Vagina (tissue), 2 donors: ENCODE measurements at regions not wholly inside any gene's neighbourhood (a gene's known extent, or its start where the extent isn't known, plus 50 kb on each side); places are given as distances from the start of the nearest gene placed in this dataset.

ENCODE experiments used
- DNase-seq, 2 donors: peaks; one replicate each; pipeline ENCODE4 v3.0.0-alpha.2; 2017; ENCODE audit errors: extremely low spot score in 2 of 2
- H3K27ac ChIP-seq: fragments of 200-600 bp; sonication (generic); one replicate; pipeline ENCODE4 v1.5.1; 2019
- H3K27me3 ChIP-seq: fragments of 200-600 bp; sonication (generic); one replicate; pipeline ENCODE4 v1.5.1; 2019
- H3K36me3 ChIP-seq, 2 donors: fragments of 200-600 bp; sonication (generic); one replicate each; pipeline ENCODE4 v1.5.1; 2017 to 2019
- H3K4me1 ChIP-seq: fragments of 200-600 bp; sonication (generic); one replicate; pipeline ENCODE4 v1.5.1; 2019
- H3K4me3 ChIP-seq, 2 donors: fragments of 200-600 bp; sonication (generic); 1 replicate in 1 of 2; 2 replicates in 1 of 2; pipeline ENCODE4 v1.5.1; 2016 to 2019
- H3K9me3 ChIP-seq: fragments of 200-600 bp; sonication (generic); one replicate; pipeline ENCODE4 v1.5.1; 2019
- CTCF ChIP-seq, 3 experiments: fragments of 450-650 bp in 2 of 3; fragments of 200-600 bp in 1 of 3; sonication (generic) in 1 of 3; IDR thresholded peaks; one replicate each; pipeline ENCODE4 v1.5.1; 2017 to 2019; ENCODE audit warnings: antibody characterized with exemption in 3 of 3, mild to moderate bottlenecking in 2 of 3, moderate library complexity in 2 of 3
- POLR2A ChIP-seq, 2 donors: fragments of 450-650 bp; IDR thresholded peaks; one replicate each; pipeline ENCODE4 v1.6.1; 2017; ENCODE audit warnings: antibody characterized with exemption in 2 of 2, mild to moderate bottlenecking in 2 of 2, moderate library complexity in 2 of 2
- POLR2AphosphoS5 ChIP-seq, 2 donors: sonication (generic); formaldehyde crosslinking; IDR thresholded peaks; one replicate each; pipeline ENCODE4 v1.9.0; 2017; ENCODE audit warnings: antibody characterized with exemption in 2 of 2, mild to moderate bottlenecking in 2 of 2, low read depth in 1 of 2; ENCODE audit not compliant: insufficient read depth in 1 of 2
- intact Hi-C: fragments of 100-400 bp; cut with DNase I; formaldehyde crosslinking; loops from one replicate; pipeline ENCODE4 v1.15.1; 2023

GRCh38 chr7:83850125-83850524 is 201.2 kb upstream of the SEMA3E start:
- H3K9me3 ChIP-seq: no peaks in the 10 kb centered on the region
- H3K27ac ChIP-seq: no peak overlapping the region
- H3K4me3 ChIP-seq: no peak overlapping the region
- no peak for DNase-seq
- intact Hi-C loops: no loop called here
- no peaks in the 10 kb centered on the region for H3K4me1 ChIP-seq
- no peaks in the 10 kb centered on the region for H3K36me3 ChIP-seq
- no peak for TF ChIP-seq POLR2A (IDR thresholded peaks at IDR 0.05)
- no peak for TF ChIP-seq CTCF (IDR thresholded peaks at IDR 0.05)
- no peak for TF ChIP-seq POLR2AphosphoS5 (IDR thresholded peaks at IDR 0.05; ENCODE audit: insufficient read depth in 1 of 2, low read depth in 1 of 2)
- no peaks in the 10 kb centered on the region for H3K27me3 ChIP-seq

DNA sequence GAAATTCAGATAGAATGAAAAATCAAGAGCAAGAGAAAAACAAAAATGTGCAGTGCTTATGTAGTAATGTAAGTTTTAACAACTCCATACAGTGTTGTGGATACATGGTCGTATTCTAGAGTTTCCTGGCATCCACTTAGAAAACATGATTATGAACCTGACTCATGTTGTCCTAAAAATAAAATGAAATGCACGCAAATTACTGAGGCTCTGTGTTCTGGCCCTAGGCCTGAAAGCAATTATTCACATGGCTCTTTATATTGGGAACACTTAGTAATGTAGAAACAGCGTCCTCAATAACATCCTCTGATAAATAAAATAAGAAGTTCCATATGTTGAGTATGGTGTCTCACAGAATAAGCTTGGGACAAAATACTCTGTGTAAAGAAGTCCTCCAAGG is 200.2 kb upstream of the SEMA3E start:
- no peaks in the 10 kb centered on the region for H3K4me1 ChIP-seq
- no peak overlapping the region for H3K4me3 ChIP-seq
- DNase-seq: no peak
- intact Hi-C loops: no loop called here
- TF ChIP-seq POLR2A (IDR thresholded peaks at IDR 0.05): no peak
- TF ChIP-seq POLR2AphosphoS5 (IDR thresholded peaks at IDR 0.05; ENCODE audit: insufficient read depth in 1 of 2, low read depth in 1 of 2): no peak
- no peak for TF ChIP-seq CTCF (IDR thresholded peaks at IDR 0.05)
- no peak overlapping the region for H3K27ac ChIP-seq
- H3K36me3 ChIP-seq: no peaks in the 10 kb centered on the region
- no peaks in the 10 kb centered on the region for H3K27me3 ChIP-seq
- H3K9me3 ChIP-seq: no peaks in the 10 kb centered on the region

GRCh38 chr7:83842894-83843293 is 194.0 kb upstream of the SEMA3E start:
- no peak for TF ChIP-seq POLR2A (IDR thresholded peaks at IDR 0.05)
- no peak for TF ChIP-seq POLR2AphosphoS5 (IDR thresholded peaks at IDR 0.05; ENCODE audit: insufficient read depth in 1 of 2, low read depth in 1 of 2)
- TF ChIP-seq CTCF (IDR thresholded peaks at IDR 0.05): no peak
- no peaks in the 10 kb centered on the region for H3K36me3 ChIP-seq
- no peaks in the 10 kb centered on the region for H3K9me3 ChIP-seq
- DNase-seq: no peak
- no peak overlapping the region for H3K4me3 ChIP-seq
- H3K27ac ChIP-seq: no peak overlapping the region
- no peaks in the 10 kb centered on the region for H3K27me3 ChIP-seq
- intact Hi-C loops: no loop called here
- no peaks in the 10 kb centered on the region for H3K4me1 ChIP-seq

GRCh38 chr7:83837683-83838082 is 188.7 kb upstream of the SEMA3E start:
- Histone ChIP-seq H3K36me3 (no peaks in the 10 kb centered on the region), H3K27me3 (no peaks in the 10 kb centered on the region), H3K4me1 (no peaks in the 10 kb centered on the region), H3K9me3 (no peaks in the 10 kb centered on the region), H3K27ac (no peak overlapping the region), H3K4me3 (no peak overlapping the region)
- intact Hi-C loops: no loop called here
- no peak for TF ChIP-seq CTCF (IDR thresholded peaks at IDR 0.05)
- TF ChIP-seq POLR2A (IDR thresholded peaks at IDR 0.05): no peak
- no peak for TF ChIP-seq POLR2AphosphoS5 (IDR thresholded peaks at IDR 0.05; ENCODE audit: insufficient read depth in 1 of 2, low read depth in 1 of 2)
- no peak for DNase-seq

DNA sequence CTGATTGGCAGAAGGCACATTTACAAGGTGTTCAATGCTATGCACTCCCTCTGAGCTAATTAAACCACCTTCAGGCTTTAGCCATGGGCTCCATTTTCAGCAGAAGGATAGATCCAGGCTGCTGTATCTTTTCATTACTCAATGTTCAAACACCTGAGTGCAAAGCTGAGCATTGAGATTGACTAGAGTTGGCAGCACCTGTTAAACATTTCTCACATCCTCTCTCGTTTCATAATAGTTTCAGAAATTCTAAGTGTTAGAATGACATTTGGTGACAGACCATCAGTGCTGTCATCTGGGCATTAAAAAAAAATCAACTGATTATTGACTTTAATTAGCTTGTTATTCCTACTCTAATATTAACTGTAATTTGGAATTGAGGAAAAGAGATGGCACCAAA is 187.1 kb upstream of the SEMA3E start:
- no peaks in the 10 kb centered on the region for H3K36me3 ChIP-seq
- no peaks in the 10 kb centered on the region for H3K27me3 ChIP-seq
- intact Hi-C loops: no loop called here
- TF ChIP-seq CTCF (IDR thresholded peaks at IDR 0.05) (no peak), POLR2AphosphoS5 (IDR thresholded peaks at IDR 0.05; ENCODE audit: insufficient read depth in 1 of 2, low read depth in 1 of 2) (no peak), POLR2A (IDR thresholded peaks at IDR 0.05) (no peak)
- DNase-seq: no peak
- no peak overlapping the region for H3K4me3 ChIP-seq
- no peaks in the 10 kb centered on the region for H3K4me1 ChIP-seq
- no peak overlapping the region for H3K27ac ChIP-seq
- H3K9me3 ChIP-seq: no peaks in the 10 kb centered on the region
